K562 (cell line): ENCODE measurements at regions not wholly inside any gene's neighbourhood (a gene's known extent, or its start where the extent isn't known, plus 50 kb on each side); places are given as distances from the start of the nearest gene placed in this dataset.

Source experiments
- ATAC-seq: fragments of 200-7000 bp; cut with Tn5 transposase; 3 replicates; pipeline ENCODE4 v1.9.1; 2020; ENCODE audit warnings: moderate library complexity
- BruUV-seq: library from RNA; stranded (reverse); fragments of 400-500 nt; replicated peaks from 2 replicates; lab custom pipeline; 2021; lab: Mats Ljungman, UMichigan
- CTCF ChIA-PET: fragments of 300-600 bp; formaldehyde crosslinking; extraction: SDS; loops from one replicate; lab custom pipeline; 2021; ENCODE audit warnings: low intra/inter-chr PET ratio; lab: Yijun Ruan, JAX
- POLR2A ChIA-PET: fragments of 300-600, 350-650 bp; sonication (Branson Sonifier 250); formaldehyde crosslinking; extraction: SDS; loops from one replicate; lab custom pipeline; 2021; ENCODE audit warnings: antibody characterized with exemption, inconsistent platforms; lab: Yijun Ruan, JAX
- DNase-seq, 4 experiments: peaks; one replicate each; pipeline versions ENCODE4 v3.0.0 to v3.0.0-alpha.2; 2011 to 2018; ENCODE audit warnings: low spot score in 3 of 4, mixed read lengths in 3 of 4; ENCODE audit errors: extremely low read depth in 1 of 4
- FAIRE-seq: peaks from 2 replicates; lab custom pipeline; 2011; peaks lifted over from hg19 to GRCh38; lab: Jason Lieb, UNC
- H2AFZ ChIP-seq: 2 replicates; pipeline ENCODE4 v1.6.0; 2011; ENCODE audit warnings: low read depth, low read length, control low read depth, inconsistent platforms
- H3K27ac ChIP-seq: fragments of 200-600 bp; 3 replicates; pipeline ENCODE4 v1.8.0; 2011; ENCODE audit warnings: low read depth, mild to moderate bottlenecking, control low read depth, inconsistent platforms, low read length, moderate library complexity, mixed read lengths; ENCODE audit errors: extremely low read depth
- H3K27me3 ChIP-seq, 2 experiments: fragments of 300-600 bp in 1 of 2; 2 replicates in 1 of 2; 3 replicates in 1 of 2; pipeline versions ENCODE4 v1.6.0 to v1.8.0; 2011; ENCODE audit warnings: inconsistent platforms in 2 of 2, low read length in 2 of 2, mild to moderate bottlenecking in 1 of 2, mixed read lengths in 1 of 2, moderate library complexity in 1 of 2; ENCODE audit not compliant: control insufficient read depth in 2 of 2, insufficient read depth in 2 of 2
- H3K36me3 ChIP-seq: fragments of 300-600 bp; 3 replicates; pipeline ENCODE4 v1.8.0; 2011; ENCODE audit warnings: mild to moderate bottlenecking, low read length, inconsistent platforms; ENCODE audit not compliant: control insufficient read depth, insufficient read depth
- H3K4me1 ChIP-seq, 2 experiments: fragments of 200-600 bp in 1 of 2; replicated peaks in 1 of 2; 2 replicates in 1 of 2; 3 replicates in 1 of 2; pipeline versions ENCODE4 v1.5.1 to v1.8.0; 2011; ENCODE audit warnings: inconsistent platforms in 2 of 2, low read length in 2 of 2, mild to moderate bottlenecking in 1 of 2, mixed read lengths in 1 of 2, moderate library complexity in 1 of 2; ENCODE audit not compliant: control insufficient read depth in 2 of 2, insufficient read depth in 2 of 2
- H3K4me2 ChIP-seq: 2 replicates; pipeline ENCODE4 v1.6.1; 2011; ENCODE audit warnings: low read length, control low read depth, inconsistent platforms, mixed read lengths; ENCODE audit not compliant: insufficient read depth
- H3K4me3 ChIP-seq: fragments of 200-600 bp; sonication (generic), shearing (Covaris generic); 2 replicates; pipeline ENCODE4 v1.5.1; 2016; ENCODE audit warnings: control low read depth, inconsistent platforms
- H3K79me2 ChIP-seq: fragments of 200-600 bp; 3 replicates; pipeline ENCODE4 v1.8.0; 2011; ENCODE audit warnings: low read length, inconsistent platforms; ENCODE audit not compliant: control insufficient read depth, insufficient read depth
- H3K9ac ChIP-seq, 2 experiments: 2 replicates each; pipeline versions ENCODE4 v1.6.0 to v1.6.1; 2011; ENCODE audit warnings: low read depth in 2 of 2, low read length in 2 of 2, control low read depth in 1 of 2, inconsistent platforms in 1 of 2, mild to moderate bottlenecking in 1 of 2, mixed read lengths in 1 of 2; ENCODE audit not compliant: insufficient read depth in 1 of 2
- H3K9me1 ChIP-seq: one replicate; pipeline ENCODE4 v1.6.0; 2011; ENCODE audit warnings: inconsistent platforms, mild to moderate bottlenecking, low read length, moderate library complexity; ENCODE audit not compliant: control insufficient read depth, insufficient read depth
- H3K9me3 ChIP-seq: replicated peaks from 2 replicates; pipeline ENCODE4 v1.5.1; 2011; ENCODE audit warnings: low read depth, low read length, inconsistent platforms; ENCODE audit not compliant: control insufficient read depth, insufficient read depth
- H4K20me1 ChIP-seq: replicated peaks from 2 replicates; pipeline ENCODE4 v1.6.1; 2011; ENCODE audit warnings: low read length, inconsistent platforms, mixed read lengths; ENCODE audit not compliant: control insufficient read depth, insufficient read depth
- EWSR1 ChIP-seq: fragments of 450-650 bp; IDR thresholded peaks from 2 replicates; pipeline ENCODE4 v1.6.1; 2018; ENCODE audit warnings: borderline replicate concordance, mild to moderate bottlenecking, low read depth, moderate library complexity; ENCODE audit not compliant: partially characterized antibody
- GABPB2 ChIP-seq: fragments of 250-450 bp; sonication (Bioruptor Pico); conservative IDR thresholded peaks from 2 replicates; pipeline ENCODE4 v1.5.1; 2021; ENCODE audit warnings: mild to moderate bottlenecking
- KDM1A ChIP-seq, 2 experiments: fragments of 450-650 bp; IDR thresholded peaks; 2 replicates each; pipeline ENCODE4 v1.6.1; 2016; ENCODE audit warnings: mild to moderate bottlenecking in 2 of 2
- MCM7 ChIP-seq, 2 experiments: fragments of 450-650 bp; IDR thresholded peaks; 2 replicates each; pipeline ENCODE4 v1.6.1; 2016 to 2018
- NCOA4 ChIP-seq: fragments of 450-650 bp; IDR thresholded peaks from 2 replicates; pipeline ENCODE4 v1.6.1; 2018; ENCODE audit warnings: mild to moderate bottlenecking; ENCODE audit not compliant: partially characterized antibody
- NONO ChIP-seq, 2 experiments: fragments of 200-400 bp in 1 of 2; fragments of 450-650 bp in 1 of 2; formaldehyde crosslinking in 1 of 2; IDR thresholded peaks; 2 replicates each; pipeline ENCODE4 v1.6.1; 2017; ENCODE audit warnings: low read depth in 2 of 2, mild to moderate bottlenecking in 2 of 2, moderate library complexity in 2 of 2, low read length in 1 of 2
- NR2F6 ChIP-seq: fragments of 450-650 bp; formaldehyde crosslinking; IDR thresholded peaks from 2 replicates; pipeline ENCODE4 v1.4.0; 2020; ENCODE audit warnings: mild to moderate bottlenecking
- NR4A1 ChIP-seq, 2 experiments: fragments of 250-450 bp in 1 of 2; fragments of 450-650 bp in 1 of 2; sonication (Bioruptor Pico) in 1 of 2; IDR thresholded peaks; 2 replicates each; pipeline versions ENCODE4 v1.4.0 to v1.6.1; 2016 to 2020; ENCODE audit warnings: mild to moderate bottlenecking in 2 of 2, missing compliant biosample characterization in 1 of 2, missing genetic modification characterization in 1 of 2, moderate library complexity in 1 of 2
- OTX1 ChIP-seq: fragments of 450-650 bp; formaldehyde crosslinking; IDR thresholded peaks from 2 replicates; pipeline ENCODE4 v1.4.0; 2022; ENCODE audit warnings: mild to moderate bottlenecking
- ZKSCAN1 ChIP-seq: fragments of 150-350 bp; IDR thresholded peaks from 2 replicates; pipeline ENCODE4 v1.6.1; 2016; ENCODE audit warnings: low read depth, low read length
- WGBS: fragments of 100-300 bp; shearing (Covaris generic); methylation state at CpG from one replicate; pipeline ENCODE4 v1.1.6; 2016; ENCODE audit warnings: low coverage, mixed read lengths; ENCODE audit not compliant: insufficient coverage; ENCODE audit errors: missing lambda C conversion rate; 5-methylcytosine and 5-hydroxymethylcytosine counted together
- in situ Hi-C: fragments of 300-500 bp; cut with MboI; formaldehyde crosslinking; loops from 4 replicates; pipeline ENCODE4 v1.15.0; 2018; ENCODE audit warnings: inconsistent platforms, mixed read lengths
- intact Hi-C: fragments of 100-400 bp; cut with micrococcal nuclease; formaldehyde crosslinking; loops from 2 replicates; pipeline ENCODE4 v1.14.2; 2022
- TF ChIP-seq, protein P1 (sequence below): fragments of 250-450 bp; sonication (Bioruptor Pico); IDR thresholded peaks from 2 replicates; pipeline ENCODE4 v1.5.0; 2021

- no peak for TF ChIP-seq ZKSCAN1
- TF ChIP-seq NCOA4, result no peak
- no peak for TF ChIP-seq EWSR1
- TF ChIP-seq NR2F6 (CRISPR knock-in tag), result no peak
- no peak for TF ChIP-seq OTX1 (CRISPR knock-in tag)
- no peak for TF ChIP-seq MCM7 (IDR thresholded peaks at IDR 0.05)
- TF ChIP-seq GABPB2 (CRISPR knock-in tag), result no peak
- TF ChIP-seq NR4A1 (CRISPR knock-in tag; IDR thresholded peaks at IDR 0.05), result no peak
- no peak for TF ChIP-seq NR4A1 (tag; IDR thresholded peaks at IDR 0.05)
- TF ChIP-seq KDM1A (IDR thresholded peaks at IDR 0.05), result no peak
- TF ChIP-seq NONO (IDR thresholded peaks at IDR 0.05; ENCODE audit: low read depth in 2 of 2, low read length in 1 of 2), result no peak
Measured at GRCh38 chr5:74015716-74016115, 389.7 kb downstream of the ARHGEF28 start (continued).

GRCh38 chr5:74013222-74013621 is 387.2 kb downstream of the ARHGEF28 start:
- no peaks in the 10 kb centered on the region for H3K79me2 ChIP-seq
- in situ Hi-C loops, result no loop called here
- POLR2A ChIA-PET, result interaction anchor here (1.0 kb wide), 1 partner anchor 9 kb away, joined by 3 read pairs; no protein-coding TSS in a partner anchor
- H3K9me1 ChIP-seq, result no peaks in the 10 kb centered on the region
- TF ChIP-seq, protein P1, sequence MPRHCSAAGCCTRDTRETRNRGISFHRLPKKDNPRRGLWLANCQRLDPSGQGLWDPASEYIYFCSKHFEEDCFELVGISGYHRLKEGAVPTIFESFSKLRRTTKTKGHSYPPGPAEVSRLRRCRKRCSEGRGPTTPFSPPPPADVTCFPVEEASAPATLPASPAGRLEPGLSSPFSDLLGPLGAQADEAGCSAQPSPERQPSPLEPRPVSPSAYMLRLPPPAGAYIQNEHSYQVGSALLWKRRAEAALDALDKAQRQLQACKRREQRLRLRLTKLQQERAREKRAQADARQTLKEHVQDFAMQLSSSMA, result no peak
- TF ChIP-seq, all 486 proteins: peak for 0
- Histone ChIP-seq H4K20me1 (0 out of 2 replicates have a peak, but pooled peaks cover 3% of the 10 kb centered on the region), H3K9me3 (no peaks in the 10 kb centered on the region), H2AFZ (no peak overlapping the region), H3K4me3 (no peak overlapping the region), H3K27ac (no peak overlapping the region), H3K4me2 (no peak overlapping the region), H3K27me3 (no peaks in the 10 kb centered on the region), H3K4me1 (no peaks in the 10 kb centered on the region), H3K36me3 (no peaks in the 10 kb centered on the region), H3K9ac (no peak overlapping the region)
- BruUV-seq, result no TSS peak
- CTCF ChIA-PET, result no interaction called here
- FAIRE-seq, result no peak
- intact Hi-C loops, result no loop called here
- no peak for ATAC-seq
- DNase-seq, result no peak
- WGBS, result 0% methylated on average over 2 of the region's 2 CpGs
